ENCODE measurements at regions not wholly inside any gene's neighbourhood (a gene's known extent, or its start where the extent isn't known, plus 50 kb on each side); places are given as distances from the start of the nearest gene placed in this dataset.

DNA sequence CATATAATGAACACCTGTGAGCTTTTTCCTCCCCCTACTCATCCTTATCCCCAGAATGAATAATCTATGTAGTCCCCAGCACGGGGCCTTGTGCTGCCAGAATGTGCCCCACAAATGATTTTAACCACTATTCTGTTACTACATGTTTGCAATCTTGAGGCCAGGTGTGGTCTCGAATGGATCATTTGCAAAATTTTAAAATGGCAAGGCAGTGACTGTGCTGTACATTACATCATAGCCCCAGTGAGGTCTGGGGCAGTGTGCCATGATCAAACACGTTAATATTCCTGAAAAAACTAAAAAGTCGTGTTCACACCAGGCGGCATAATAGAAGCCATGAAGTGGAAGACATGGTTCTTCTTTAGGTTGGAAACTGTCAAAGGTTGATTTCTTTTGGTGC lies 479.9 kb upstream of the EEF2KMT start:
- H3K9me3 ChIP-seq (ENCODE audit: low read length): no peaks in the 10 kb centered on the region
- H3K4me3 ChIP-seq (ENCODE audit: low read length): no peak overlapping the region
- H3K36me3 ChIP-seq (ENCODE audit: insufficient read depth, low read length): no peaks in the 10 kb centered on the region
- no peak overlapping the region for H2AFZ ChIP-seq (ENCODE audit: low read depth, low read length)
- H3K4me1 ChIP-seq (ENCODE audit: insufficient read depth, low read length): no peaks in the 10 kb centered on the region
- no peaks in the 10 kb centered on the region for H3K27me3 ChIP-seq (ENCODE audit: insufficient read depth, low read length)

- H3K36me3 ChIP-seq (ENCODE audit: insufficient read depth, low read length): no peaks in the 10 kb centered on the region
- no peaks in the 10 kb centered on the region for H3K27me3 ChIP-seq (ENCODE audit: insufficient read depth, low read length)
- H2AFZ ChIP-seq (ENCODE audit: low read depth, low read length): no peak overlapping the region
- H3K9me3 ChIP-seq (ENCODE audit: low read length): no peaks in the 10 kb centered on the region
- no peaks in the 10 kb centered on the region for H3K4me1 ChIP-seq (ENCODE audit: insufficient read depth, low read length)
- H3K4me3 ChIP-seq (ENCODE audit: low read length): no peak overlapping the region
These were observed 478.2 kb upstream of the EEF2KMT start for GRCh38 chr16:5575646-5576245.

- Histone ChIP-seq H3K27me3 (ENCODE audit: insufficient read depth, low read length) (no peaks in the 10 kb centered on the region), H3K4me1 (ENCODE audit: insufficient read depth, low read length) (no peaks in the 10 kb centered on the region), H3K4me3 (ENCODE audit: low read length) (no peak overlapping the region), H3K36me3 (ENCODE audit: insufficient read depth, low read length) (no peaks in the 10 kb centered on the region), H3K9me3 (ENCODE audit: low read length) (no peaks in the 10 kb centered on the region), H2AFZ (ENCODE audit: low read depth, low read length) (no peak overlapping the region)
These were observed 477.5 kb upstream of the EEF2KMT start for GRCh38 chr16:5575121-5575520.

- H3K9me3 ChIP-seq (ENCODE audit: low read length): no peaks in the 10 kb centered on the region
- H3K4me3 ChIP-seq (ENCODE audit: low read length): no peak overlapping the region
- H3K27me3 ChIP-seq (ENCODE audit: insufficient read depth, low read length): no peaks in the 10 kb centered on the region
- H2AFZ ChIP-seq (ENCODE audit: low read depth, low read length): no peak overlapping the region
- H3K36me3 ChIP-seq (ENCODE audit: insufficient read depth, low read length): no peaks in the 10 kb centered on the region
- H3K4me1 ChIP-seq (ENCODE audit: insufficient read depth, low read length): no peaks in the 10 kb centered on the region
These were observed 474.5 kb upstream of the EEF2KMT start for GRCh38 chr16:5572056-5572455.

DNA sequence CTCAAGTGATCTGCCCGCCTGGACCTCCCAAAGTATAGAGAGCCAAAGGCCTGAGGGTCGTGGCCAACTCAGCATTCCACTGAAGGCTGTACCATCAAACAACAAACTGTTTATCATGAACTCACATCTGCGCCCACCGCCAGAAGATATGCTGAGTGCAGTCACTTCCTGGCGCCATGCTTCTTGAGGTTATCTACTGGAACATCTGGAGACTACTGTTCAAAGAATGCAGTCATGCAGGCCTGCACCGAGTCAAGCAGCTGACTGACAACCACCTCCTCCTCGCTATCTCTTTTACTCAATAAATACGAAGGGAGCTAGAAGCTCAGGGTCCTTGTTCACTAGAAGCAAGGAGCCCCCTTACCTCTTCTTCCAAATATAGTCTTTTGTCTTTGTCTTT lies 473.9 kb upstream of the EEF2KMT start:
- Histone ChIP-seq H3K27me3 (ENCODE audit: insufficient read depth, low read length) (no peaks in the 10 kb centered on the region), H3K36me3 (ENCODE audit: insufficient read depth, low read length) (no peaks in the 10 kb centered on the region), H3K4me1 (ENCODE audit: insufficient read depth, low read length) (no peaks in the 10 kb centered on the region), H3K4me3 (ENCODE audit: low read length) (no peak overlapping the region), H2AFZ (ENCODE audit: low read depth, low read length) (no peak overlapping the region), H3K9me3 (ENCODE audit: low read length) (no peaks in the 10 kb centered on the region)

DNA sequence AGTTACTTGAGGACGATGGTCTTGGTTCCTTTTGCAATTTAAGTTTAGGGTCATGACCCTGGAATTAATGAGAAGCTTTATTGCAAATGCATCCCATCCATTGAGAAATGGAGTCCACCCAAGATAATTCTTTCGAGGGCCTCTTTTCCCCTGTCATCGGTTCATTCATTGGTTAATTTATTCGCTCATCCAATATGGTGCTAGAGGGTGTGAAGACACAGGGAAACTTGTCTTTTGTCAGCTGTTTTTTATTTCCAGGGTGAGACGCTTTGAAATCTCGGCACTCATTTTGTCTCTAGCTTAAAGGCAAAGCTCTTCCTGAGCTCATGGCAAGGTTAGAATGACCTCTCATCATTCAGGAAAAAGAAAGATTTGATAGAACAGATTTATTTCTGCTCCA lies 464.2 kb upstream of the EEF2KMT start:
- Histone ChIP-seq H2AFZ (ENCODE audit: low read depth, low read length) (no peak overlapping the region), H3K27me3 (ENCODE audit: insufficient read depth, low read length) (no peaks in the 10 kb centered on the region), H3K4me1 (ENCODE audit: insufficient read depth, low read length) (no peaks in the 10 kb centered on the region), H3K4me3 (ENCODE audit: low read length) (no peak overlapping the region), H3K36me3 (ENCODE audit: insufficient read depth, low read length) (no peaks in the 10 kb centered on the region), H3K9me3 (ENCODE audit: low read length) (no peaks in the 10 kb centered on the region)

DNA sequence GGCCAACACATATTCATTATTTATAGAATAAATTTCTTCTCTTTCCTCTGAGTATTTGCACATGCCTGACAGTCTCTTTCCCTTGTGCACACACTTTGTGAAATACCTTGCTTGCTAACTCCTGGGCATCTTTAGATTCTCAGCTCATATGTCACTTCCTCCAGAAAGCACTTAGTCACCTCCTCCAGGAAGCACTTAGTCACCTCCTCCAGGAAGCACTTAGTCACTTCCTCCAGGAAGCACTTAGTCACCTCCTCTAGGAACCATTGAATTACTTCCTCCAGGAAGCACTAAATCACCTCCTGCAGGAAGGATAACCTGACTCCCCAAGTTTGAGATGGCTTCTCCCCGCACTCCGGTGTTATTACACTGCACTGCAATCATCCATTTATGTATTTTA lies 462.5 kb upstream of the EEF2KMT start:
- Histone ChIP-seq H3K4me1 (ENCODE audit: insufficient read depth, low read length) (no peaks in the 10 kb centered on the region), H3K9me3 (ENCODE audit: low read length) (no peaks in the 10 kb centered on the region), H3K4me3 (ENCODE audit: low read length) (no peak overlapping the region), H3K36me3 (ENCODE audit: insufficient read depth, low read length) (no peaks in the 10 kb centered on the region), H2AFZ (ENCODE audit: low read depth, low read length) (no peak overlapping the region), H3K27me3 (ENCODE audit: insufficient read depth, low read length) (no peaks in the 10 kb centered on the region)

DNA sequence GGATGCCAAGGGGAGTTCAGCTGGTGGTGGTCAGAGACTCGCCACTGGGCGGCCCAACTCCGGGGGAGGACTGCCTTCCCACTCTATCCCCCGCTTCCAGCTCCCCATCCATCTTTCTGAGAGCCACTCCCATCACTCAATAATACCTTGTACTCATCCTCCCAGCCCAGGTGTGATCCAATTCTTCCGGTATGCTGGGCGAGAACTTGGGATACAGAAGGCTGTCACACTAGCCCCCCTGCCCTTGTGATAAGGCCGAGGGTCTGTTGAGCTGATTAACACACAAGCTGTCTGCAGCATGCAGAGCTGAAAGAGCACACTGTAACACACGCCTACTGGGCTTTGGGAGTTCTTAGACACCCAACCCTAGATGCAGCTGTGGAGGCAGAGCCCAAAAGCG lies 460.4 kb upstream of the EEF2KMT start:
- H3K4me1 ChIP-seq (ENCODE audit: insufficient read depth, low read length): no peaks in the 10 kb centered on the region
- H3K9me3 ChIP-seq (ENCODE audit: low read length): no peaks in the 10 kb centered on the region
- H3K36me3 ChIP-seq (ENCODE audit: insufficient read depth, low read length): no peaks in the 10 kb centered on the region
- no peaks in the 10 kb centered on the region for H3K27me3 ChIP-seq (ENCODE audit: insufficient read depth, low read length)
- H3K4me3 ChIP-seq (ENCODE audit: low read length): no peak overlapping the region
- no peak overlapping the region for H2AFZ ChIP-seq (ENCODE audit: low read depth, low read length)

DNA sequence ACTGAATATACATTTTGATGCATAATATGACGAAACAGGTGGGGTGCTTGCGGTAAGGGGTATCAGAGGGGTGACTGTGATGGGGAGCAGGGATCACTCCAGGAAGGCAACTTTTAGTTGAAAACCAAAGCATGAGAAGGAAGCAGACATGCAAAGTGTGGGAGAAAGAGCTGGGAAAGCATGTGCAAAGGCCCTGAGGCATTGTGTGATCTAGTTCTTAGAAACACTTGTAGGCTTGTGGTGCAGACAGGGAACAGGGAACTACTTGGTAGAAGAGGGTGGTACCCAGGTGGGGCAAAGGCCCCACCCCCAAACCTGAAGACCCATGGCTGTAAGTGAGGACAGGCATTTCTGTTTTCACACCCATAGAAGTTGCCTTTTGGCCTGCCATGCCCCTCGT lies 459.9 kb upstream of the EEF2KMT start:
- H3K27me3 ChIP-seq (ENCODE audit: insufficient read depth, low read length): no peaks in the 10 kb centered on the region
- H3K36me3 ChIP-seq (ENCODE audit: insufficient read depth, low read length): no peaks in the 10 kb centered on the region
- no peaks in the 10 kb centered on the region for H3K4me1 ChIP-seq (ENCODE audit: insufficient read depth, low read length)
- H3K4me3 ChIP-seq (ENCODE audit: low read length): no peak overlapping the region
- H2AFZ ChIP-seq (ENCODE audit: low read depth, low read length): no peak overlapping the region
- H3K9me3 ChIP-seq (ENCODE audit: low read length): no peaks in the 10 kb centered on the region

DNA sequence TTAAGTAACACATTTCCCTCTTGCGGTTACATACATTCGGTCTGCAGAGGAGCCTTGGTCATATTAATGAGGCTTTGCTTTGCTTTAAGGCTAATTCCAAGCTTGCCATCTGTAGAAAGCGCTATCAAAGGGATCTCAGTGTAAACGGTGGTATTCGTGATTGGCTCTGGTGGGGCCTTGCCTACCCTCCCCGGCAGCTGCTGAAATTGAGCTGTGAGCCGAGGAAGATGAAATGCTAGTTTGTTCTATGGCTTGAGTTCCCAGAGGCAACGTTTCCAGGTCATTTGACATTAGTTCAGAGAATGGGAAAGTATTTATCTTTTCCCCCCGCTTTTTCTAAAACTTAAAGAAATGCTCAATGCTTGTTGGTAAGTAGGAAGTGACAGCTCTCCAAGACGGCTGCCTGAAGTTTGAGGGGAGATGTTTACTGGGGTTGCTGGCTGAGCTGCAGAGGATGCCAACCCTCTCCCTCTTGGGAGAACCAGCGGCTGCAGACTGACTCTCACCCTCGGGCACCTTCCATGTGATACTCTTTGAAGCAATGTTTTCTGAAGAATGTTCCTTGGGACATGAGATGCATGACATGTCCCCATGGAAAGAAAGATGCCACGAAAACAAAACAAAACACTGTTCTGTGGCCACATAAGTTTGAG lies 458.7 kb upstream of the EEF2KMT start:
- H3K4me1 ChIP-seq (ENCODE audit: insufficient read depth, low read length): no peaks in the 10 kb centered on the region
- no peak overlapping the region for H3K4me3 ChIP-seq (ENCODE audit: low read length)
- H3K36me3 ChIP-seq (ENCODE audit: insufficient read depth, low read length): no peaks in the 10 kb centered on the region
- no peak overlapping the region for H2AFZ ChIP-seq (ENCODE audit: low read depth, low read length)
- no peaks in the 10 kb centered on the region for H3K9me3 ChIP-seq (ENCODE audit: low read length)
- H3K27me3 ChIP-seq (ENCODE audit: insufficient read depth, low read length): no peaks in the 10 kb centered on the region

- H3K4me3 ChIP-seq (ENCODE audit: low read length): no peak overlapping the region
- no peaks in the 10 kb centered on the region for H3K27me3 ChIP-seq (ENCODE audit: insufficient read depth, low read length)
- H3K4me1 ChIP-seq (ENCODE audit: insufficient read depth, low read length): no peaks in the 10 kb centered on the region
- no peak overlapping the region for H2AFZ ChIP-seq (ENCODE audit: low read depth, low read length)
- no peaks in the 10 kb centered on the region for H3K9me3 ChIP-seq (ENCODE audit: low read length)
- no peaks in the 10 kb centered on the region for H3K36me3 ChIP-seq (ENCODE audit: insufficient read depth, low read length)
These were observed 454.3 kb upstream of the EEF2KMT start for GRCh38 chr16:5551909-5552308.

- H3K27me3 ChIP-seq (ENCODE audit: insufficient read depth, low read length): no peaks in the 10 kb centered on the region
- H3K4me1 ChIP-seq (ENCODE audit: insufficient read depth, low read length): no peaks in the 10 kb centered on the region
- no peak overlapping the region for H3K4me3 ChIP-seq (ENCODE audit: low read length)
- H2AFZ ChIP-seq (ENCODE audit: low read depth, low read length): no peak overlapping the region
- no peaks in the 10 kb centered on the region for H3K36me3 ChIP-seq (ENCODE audit: insufficient read depth, low read length)
- no peaks in the 10 kb centered on the region for H3K9me3 ChIP-seq (ENCODE audit: low read length)
These were observed 452.2 kb upstream of the EEF2KMT start for GRCh38 chr16:5549802-5550201.

- Histone ChIP-seq H3K4me1 (ENCODE audit: insufficient read depth, low read length) (no peaks in the 10 kb centered on the region), H3K27me3 (ENCODE audit: insufficient read depth, low read length) (no peaks in the 10 kb centered on the region), H2AFZ (ENCODE audit: low read depth, low read length) (no peak overlapping the region), H3K4me3 (ENCODE audit: low read length) (no peak overlapping the region), H3K36me3 (ENCODE audit: insufficient read depth, low read length) (no peaks in the 10 kb centered on the region), H3K9me3 (ENCODE audit: low read length) (no peaks in the 10 kb centered on the region)
These were observed 443.8 kb upstream of the EEF2KMT start for GRCh38 chr16:5541356-5541755.

DNA sequence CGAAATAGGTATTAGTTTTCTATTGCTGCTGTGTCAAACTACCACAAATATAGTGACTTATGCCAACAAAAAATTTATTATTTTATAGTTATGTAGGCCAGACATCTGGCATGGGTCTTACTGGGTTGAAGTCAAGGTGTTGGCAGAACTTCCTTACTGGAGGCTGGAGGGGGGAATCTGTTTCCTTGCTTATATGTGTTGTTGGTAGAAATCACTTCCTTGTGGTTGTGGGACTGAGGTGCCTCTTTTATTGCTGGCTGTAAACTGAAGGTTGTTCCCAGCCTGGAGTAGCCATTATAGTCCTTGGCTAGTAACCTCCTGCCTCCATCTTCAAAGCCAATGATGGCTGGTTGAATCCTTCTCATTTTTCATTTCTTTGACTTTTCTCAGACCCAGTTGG lies 439.8 kb upstream of the EEF2KMT start:
- Histone ChIP-seq H3K36me3 (ENCODE audit: insufficient read depth, low read length) (no peaks in the 10 kb centered on the region), H3K4me3 (ENCODE audit: low read length) (no peak overlapping the region), H3K9me3 (ENCODE audit: low read length) (no peaks in the 10 kb centered on the region), H3K4me1 (ENCODE audit: insufficient read depth, low read length) (no peaks in the 10 kb centered on the region), H3K27me3 (ENCODE audit: insufficient read depth, low read length) (no peaks in the 10 kb centered on the region), H2AFZ (ENCODE audit: low read depth, low read length) (no peak overlapping the region)

All from neuron (in vitro differentiated cells).